Right lobe of liver (tissue), 4 donors: ENCODE measurements at regions not wholly inside any gene's neighbourhood (a gene's known extent, or its start where the extent isn't known, plus 50 kb on each side); places are given as distances from the start of the nearest gene placed in this dataset.

Experiments
- CTCF ChIP-seq, 4 donors: fragments of 200-600 bp in 3 of 4; fragments of 450-650 bp in 1 of 4; IDR thresholded peaks; one replicate each; pipeline versions ENCODE4 v1.5.1 to v1.8.0; 2016 to 2022; ENCODE audit warnings: antibody characterized with exemption in 4 of 4, mild to moderate bottlenecking in 2 of 4
- POLR2A ChIP-seq: fragments of 450-650 bp; IDR thresholded peaks from one replicate; pipeline ENCODE4 v1.6.1; 2017; ENCODE audit warnings: antibody characterized with exemption, mild to moderate bottlenecking
- donor health status: DM: no; HTN: no; CAD: no.
- donor health status: DM: no; HTN: no; CAD: no.
- donor health status: DM: no; HTN: yes; CAD: no.

GRCh38 chr2:54062401-54062800, 53.0 kb upstream of the ACYP2 start:
- TF ChIP-seq CTCF (IDR thresholded peaks at IDR 0.05), result no peak
- no peak for TF ChIP-seq POLR2A
